ENCODE measurements at regions not wholly inside any gene's neighbourhood (a gene's known extent, or its start where the extent isn't known, plus 50 kb on each side); places are given as distances from the start of the nearest gene placed in this dataset.
A peak's percentile ranks its signal among the peaks of the same experiment; 100 is the strongest.

DNA sequence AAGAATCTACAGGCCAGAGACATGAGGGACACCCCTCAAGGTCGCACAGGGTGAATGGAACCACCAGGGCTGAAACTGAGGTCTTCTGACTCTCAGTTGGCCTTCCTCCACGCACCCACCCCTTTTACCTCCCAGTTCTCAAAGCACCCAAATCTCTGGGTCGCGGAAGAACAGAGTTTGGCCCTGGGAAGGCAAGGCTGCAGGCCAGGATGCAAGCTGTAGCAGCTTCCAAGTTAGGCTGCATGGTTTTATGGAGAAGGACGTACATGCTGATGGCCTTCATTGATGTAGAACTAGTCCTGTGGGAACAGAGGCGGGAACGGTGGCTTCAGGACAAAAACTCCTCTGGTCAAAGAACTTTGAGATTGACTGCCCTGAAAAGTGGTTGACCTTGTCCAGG is 143.5 kb upstream of the B3GAT1 start:
- peak in 1 of 3 donors; percentile 11 for DNase-seq
- Histone ChIP-seq H3K27me3 (no peaks in the 10 kb centered on the region), H3K36me3 (no peaks in the 10 kb centered on the region), H3K4me1 (no peaks in the 10 kb centered on the region), H3K4me3 (no peak overlapping the region), H3K9me3 (no peaks in the 10 kb centered on the region), H3K27ac (no peak overlapping the region)
- TF ChIP-seq POLR2A (IDR thresholded peaks at IDR 0.05), result no peak
- TF ChIP-seq, protein P1, sequence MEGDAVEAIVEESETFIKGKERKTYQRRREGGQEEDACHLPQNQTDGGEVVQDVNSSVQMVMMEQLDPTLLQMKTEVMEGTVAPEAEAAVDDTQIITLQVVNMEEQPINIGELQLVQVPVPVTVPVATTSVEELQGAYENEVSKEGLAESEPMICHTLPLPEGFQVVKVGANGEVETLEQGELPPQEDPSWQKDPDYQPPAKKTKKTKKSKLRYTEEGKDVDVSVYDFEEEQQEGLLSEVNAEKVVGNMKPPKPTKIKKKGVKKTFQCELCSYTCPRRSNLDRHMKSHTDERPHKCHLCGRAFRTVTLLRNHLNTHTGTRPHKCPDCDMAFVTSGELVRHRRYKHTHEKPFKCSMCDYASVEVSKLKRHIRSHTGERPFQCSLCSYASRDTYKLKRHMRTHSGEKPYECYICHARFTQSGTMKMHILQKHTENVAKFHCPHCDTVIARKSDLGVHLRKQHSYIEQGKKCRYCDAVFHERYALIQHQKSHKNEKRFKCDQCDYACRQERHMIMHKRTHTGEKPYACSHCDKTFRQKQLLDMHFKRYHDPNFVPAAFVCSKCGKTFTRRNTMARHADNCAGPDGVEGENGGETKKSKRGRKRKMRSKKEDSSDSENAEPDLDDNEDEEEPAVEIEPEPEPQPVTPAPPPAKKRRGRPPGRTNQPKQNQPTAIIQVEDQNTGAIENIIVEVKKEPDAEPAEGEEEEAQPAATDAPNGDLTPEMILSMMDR (IDR thresholded peaks at IDR 0.05), result no peak
- intact Hi-C loops (cut with DNase I), result no loop called here
- WGBS (ENCODE audit: insufficient coverage, low coverage, low lambda C conversion rate, missing lambda C conversion rate), result 68% methylated on average over 5 of the region's 7 CpGs
- ATAC-seq, result no peak

DNA sequence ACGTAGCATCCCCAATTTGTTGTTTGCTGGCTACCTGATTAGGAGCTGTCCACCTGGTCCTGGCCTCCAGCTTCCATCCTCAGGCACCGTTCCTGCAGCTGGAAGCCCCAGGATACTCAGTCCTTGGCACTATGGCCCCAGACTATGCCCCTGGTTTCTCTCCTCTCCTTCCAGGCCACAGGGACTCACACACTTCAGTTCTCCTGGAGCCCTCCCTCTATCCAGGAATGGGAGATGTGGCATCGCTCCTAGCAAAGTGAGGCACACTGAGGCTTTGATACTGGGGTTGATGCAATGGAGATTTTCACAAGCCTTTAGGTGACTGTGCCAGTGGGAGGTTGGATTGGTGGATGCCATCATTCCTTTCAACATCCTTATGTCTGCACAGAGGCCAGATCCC is 142.8 kb upstream of the B3GAT1 start:
- H3K36me3 ChIP-seq, result no peaks in the 10 kb centered on the region
- no peak for TF ChIP-seq POLR2A (IDR thresholded peaks at IDR 0.05)
- TF ChIP-seq, protein P1 (IDR thresholded peaks at IDR 0.05), result no peak
- H3K27ac ChIP-seq, result no peak overlapping the region
- no peaks in the 10 kb centered on the region for H3K9me3 ChIP-seq
- intact Hi-C loops (cut with DNase I), result no loop called here
- no peak overlapping the region for H3K4me3 ChIP-seq
- DNase-seq (peak in 1 of 3 donors; percentile 13), ATAC-seq (no peak)
- H3K4me1 ChIP-seq, result no peaks in the 10 kb centered on the region
- 78% methylated on average over 2 of the region's 3 CpGs for WGBS (ENCODE audit: insufficient coverage, low coverage, low lambda C conversion rate, missing lambda C conversion rate)
- no peaks in the 10 kb centered on the region for H3K27me3 ChIP-seq

DNA sequence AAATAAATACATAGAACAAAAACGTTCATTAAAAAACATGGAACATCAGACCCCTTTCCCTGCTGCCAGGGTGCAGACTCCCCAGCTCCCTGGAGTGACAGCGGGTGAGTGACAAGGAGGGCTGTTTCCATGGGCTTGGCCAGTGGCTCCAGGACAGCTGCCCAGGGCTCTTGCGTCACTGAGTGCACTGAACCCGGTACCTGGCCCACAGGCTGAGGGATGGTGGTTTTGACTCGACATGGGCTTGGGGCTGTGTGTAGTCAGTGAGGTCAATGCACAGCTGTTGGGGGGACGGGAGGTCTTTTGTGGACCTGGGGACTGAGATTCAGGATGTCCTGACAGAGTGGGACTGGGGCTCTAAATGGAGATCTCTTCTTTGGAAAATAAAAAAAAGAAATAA is 142.1 kb upstream of the B3GAT1 start:
- no peak overlapping the region for H3K27ac ChIP-seq
- WGBS (ENCODE audit: insufficient coverage, low coverage, low lambda C conversion rate, missing lambda C conversion rate), result 28% methylated on average over 5 of the region's 6 CpGs
- TF ChIP-seq POLR2A (IDR thresholded peaks at IDR 0.05), result no peak
- TF ChIP-seq, protein P1 (IDR thresholded peaks at IDR 0.05), result no peak
- H3K4me3 ChIP-seq, result no peak overlapping the region
- peak in 2 of 3 donors; percentile 42 to 71 for DNase-seq
- no peaks in the 10 kb centered on the region for H3K27me3 ChIP-seq
- intact Hi-C loops (cut with DNase I), result no loop called here
- no peaks in the 10 kb centered on the region for H3K36me3 ChIP-seq
- H3K9me3 ChIP-seq, result no peaks in the 10 kb centered on the region
- no peaks in the 10 kb centered on the region for H3K4me1 ChIP-seq
- peak; percentile 40 to 79 (median 71) for ATAC-seq

DNA sequence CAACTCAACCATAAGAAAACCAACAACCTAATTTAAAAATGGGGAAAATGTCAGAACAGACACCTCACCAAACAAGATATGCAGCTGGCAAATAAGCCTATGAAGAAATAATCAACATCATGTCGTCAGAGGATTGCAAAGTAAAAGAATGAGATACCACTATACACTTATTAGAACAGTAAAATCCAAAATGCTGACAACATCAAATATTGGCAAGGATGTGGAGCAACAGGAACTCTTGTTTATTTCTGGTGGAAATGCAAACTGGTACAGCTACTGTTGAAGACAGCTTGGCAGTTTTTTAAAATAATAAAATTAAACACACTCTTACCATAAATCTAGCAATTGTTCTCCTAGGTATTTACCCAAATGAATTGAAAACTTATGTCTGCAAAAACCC is 140.7 kb upstream of the B3GAT1 start:
- intact Hi-C loops (cut with DNase I), result no loop called here
- Histone ChIP-seq H3K27ac (no peak overlapping the region), H3K36me3 (no peaks in the 10 kb centered on the region), H3K4me1 (no peaks in the 10 kb centered on the region), H3K27me3 (no peaks in the 10 kb centered on the region), H3K4me3 (no peak overlapping the region), H3K9me3 (no peaks in the 10 kb centered on the region)
- TF ChIP-seq POLR2A (IDR thresholded peaks at IDR 0.05), result no peak
- TF ChIP-seq, protein P1 (IDR thresholded peaks at IDR 0.05), result no peak
- no peak for DNase-seq
- ATAC-seq, result no peak
- WGBS (ENCODE audit: insufficient coverage, low coverage, low lambda C conversion rate, missing lambda C conversion rate), result 8% methylated on average over 1 of the region's 1 CpG

DNA sequence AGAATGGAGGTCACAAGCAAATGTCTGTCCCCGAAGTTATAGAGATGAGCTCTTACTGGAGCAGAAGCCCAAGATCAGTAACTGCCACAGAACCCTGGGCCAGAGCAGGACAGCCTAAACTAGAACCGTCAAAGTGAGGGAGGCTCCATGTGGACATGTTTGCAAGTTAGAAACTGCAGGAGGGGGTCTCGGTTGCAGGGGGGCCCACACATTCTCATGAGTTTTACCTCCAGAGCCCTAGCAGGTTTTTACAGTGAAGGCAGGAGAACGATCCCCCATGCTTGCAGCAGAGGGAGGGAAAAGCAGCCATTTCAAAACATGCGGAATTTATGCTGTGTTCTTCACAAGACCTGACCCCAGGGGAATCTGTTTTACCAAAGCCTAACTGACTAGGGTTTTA is 133.5 kb upstream of the B3GAT1 start:
- H3K27ac ChIP-seq, result no peak overlapping the region
- no peaks in the 10 kb centered on the region for H3K4me1 ChIP-seq
- DNase-seq, result peak in 1 of 3 donors; percentile 12
- intact Hi-C loops (cut with DNase I), result no loop called here
- H3K9me3 ChIP-seq, result no peaks in the 10 kb centered on the region
- WGBS (ENCODE audit: insufficient coverage, low coverage, low lambda C conversion rate, missing lambda C conversion rate), result 96% methylated on average over 3 of the region's 5 CpGs
- no peaks in the 10 kb centered on the region for H3K27me3 ChIP-seq
- H3K4me3 ChIP-seq, result no peak overlapping the region
- no peak for TF ChIP-seq POLR2A (IDR thresholded peaks at IDR 0.05)
- TF ChIP-seq, protein P1 (IDR thresholded peaks at IDR 0.05), result no peak
- no peaks in the 10 kb centered on the region for H3K36me3 ChIP-seq
- no peak for ATAC-seq

All from right lobe of liver (tissue), 6 donors.